Peyer's patch (tissue), 4 donors: ENCODE measurements at regions not wholly inside any gene's neighbourhood (a gene's known extent, or its start where the extent isn't known, plus 50 kb on each side); places are given as distances from the start of the nearest gene placed in this dataset.

Experiments
- DNase-seq, 3 donors: peaks; one replicate each; pipeline ENCODE4 v3.0.0-alpha.2; 2017 to 2019
- H3K27ac ChIP-seq, 4 donors: fragments of 200-600 bp; sonication (generic); one replicate each; pipeline ENCODE4 v1.5.1; 2016 to 2019
- H3K27me3 ChIP-seq, 2 donors: fragments of 200-600 bp; sonication (generic); one replicate each; pipeline ENCODE4 v1.5.1; 2019
- H3K36me3 ChIP-seq, 3 donors: fragments of 200-600 bp; sonication (generic); one replicate each; pipeline ENCODE4 v1.5.1; 2016 to 2019
- H3K4me1 ChIP-seq, 4 donors: fragments of 200-600 bp; sonication (generic); one replicate each; pipeline ENCODE4 v1.5.1; 2016 to 2019
- H3K4me3 ChIP-seq, 4 donors: fragments of 200-600 bp; sonication (generic); 1 replicate in 3 of 4; 2 replicates in 1 of 4; pipeline ENCODE4 v1.5.1; 2016 to 2019; ENCODE audit warnings: mild to moderate bottlenecking in 1 of 4
- H3K9me3 ChIP-seq, 4 donors: fragments of 200-600 bp; sonication (generic); one replicate each; pipeline ENCODE4 v1.5.1; 2016 to 2019; ENCODE audit warnings: mild to moderate bottlenecking in 1 of 4
- CTCF ChIP-seq, 6 experiments: fragments of 450-650 bp in 4 of 6; fragments of 200-600 bp in 2 of 6; sonication (generic) in 1 of 6; IDR thresholded peaks; one replicate each; pipeline ENCODE4 v1.5.1; 2017 to 2019; ENCODE audit warnings: antibody characterized with exemption in 6 of 6, mild to moderate bottlenecking in 3 of 6, moderate library complexity in 1 of 6
- POLR2A ChIP-seq, 2 donors: fragments of 450-650 bp; IDR thresholded peaks; one replicate each; pipeline ENCODE4 v1.5.1; 2017; ENCODE audit warnings: antibody characterized with exemption in 2 of 2, mild to moderate bottlenecking in 2 of 2, moderate library complexity in 2 of 2

- no peak for DNase-seq
- TF ChIP-seq POLR2A (IDR thresholded peaks at IDR 0.05) (no peak), CTCF (IDR thresholded peaks at IDR 0.05) (no peak)
- no peak overlapping the region for H3K4me3 ChIP-seq
- no peaks in the 10 kb centered on the region for H3K36me3 ChIP-seq
- no peak overlapping the region for H3K27ac ChIP-seq
- H3K9me3 ChIP-seq, result no peaks in the 10 kb centered on the region
- H3K4me1 ChIP-seq, result no peaks in the 10 kb centered on the region
- H3K27me3 ChIP-seq, result no peaks in the 10 kb centered on the region
These were observed 262.3 kb downstream of the C16orf95 start for GRCh38 chr16:87054856-87055255.

GRCh38 chr16:87056083-87056482 lies 261.1 kb downstream of the C16orf95 start:
- no peak overlapping the region for H3K27ac ChIP-seq
- no peaks in the 10 kb centered on the region for H3K9me3 ChIP-seq
- no peak for DNase-seq
- no peak overlapping the region for H3K4me3 ChIP-seq
- TF ChIP-seq CTCF (IDR thresholded peaks at IDR 0.05) (no peak), POLR2A (IDR thresholded peaks at IDR 0.05) (no peak)
- H3K4me1 ChIP-seq, result no peaks in the 10 kb centered on the region
- H3K36me3 ChIP-seq, result no peaks in the 10 kb centered on the region
- H3K27me3 ChIP-seq, result no peaks in the 10 kb centered on the region

- Histone ChIP-seq H3K4me3 (no peak overlapping the region), H3K27ac (no peak overlapping the region), H3K4me1 (no peaks in the 10 kb centered on the region), H3K9me3 (no peaks in the 10 kb centered on the region), H3K27me3 (no peaks in the 10 kb centered on the region), H3K36me3 (no peaks in the 10 kb centered on the region)
- no peak for TF ChIP-seq CTCF (IDR thresholded peaks at IDR 0.05)
- no peak for TF ChIP-seq POLR2A (IDR thresholded peaks at IDR 0.05)
- DNase-seq, result no peak
These were observed 260.6 kb downstream of the C16orf95 start for GRCh38 chr16:87056551-87056950.

GRCh38 chr16:87057211-87057881 lies 259.8 kb downstream of the C16orf95 start:
- H3K4me3 ChIP-seq, result no peak overlapping the region
- TF ChIP-seq CTCF (IDR thresholded peaks at IDR 0.05), result no peak
- no peak for TF ChIP-seq POLR2A (IDR thresholded peaks at IDR 0.05)
- H3K36me3 ChIP-seq, result no peaks in the 10 kb centered on the region
- no peaks in the 10 kb centered on the region for H3K27me3 ChIP-seq
- no peaks in the 10 kb centered on the region for H3K4me1 ChIP-seq
- no peak overlapping the region for H3K27ac ChIP-seq
- no peak for DNase-seq
- H3K9me3 ChIP-seq, result no peaks in the 10 kb centered on the region

GRCh38 chr16:87057951-87058560 lies 259.1 kb downstream of the C16orf95 start:
- H3K36me3 ChIP-seq, result no peaks in the 10 kb centered on the region
- H3K27ac ChIP-seq, result no peak overlapping the region
- H3K27me3 ChIP-seq, result no peaks in the 10 kb centered on the region
- no peak for TF ChIP-seq POLR2A (IDR thresholded peaks at IDR 0.05)
- no peak for TF ChIP-seq CTCF (IDR thresholded peaks at IDR 0.05)
- peaks cover 0 to 3% (median 0%) of the 10 kb centered on the region in 4 donors for H3K4me1 ChIP-seq
- H3K9me3 ChIP-seq, result no peaks in the 10 kb centered on the region
- DNase-seq, result no peak
- H3K4me3 ChIP-seq, result no peak overlapping the region
